ENCODE measurements at regions not wholly inside any gene's neighbourhood (a gene's known extent, or its start where the extent isn't known, plus 50 kb on each side); places are given as distances from the start of the nearest gene placed in this dataset.
A peak's percentile ranks its signal among the peaks of the same experiment; 100 is the strongest.
"Not testable (repeated sequence)": the region's sequence is repeated elsewhere in the genome, so short reads cannot be mapped to it uniquely, and the experiment has no call there.

- FAIRE-seq, result no peak
These were observed 50.8 kb upstream of the BEND6 start for GRCh38 chr6:56904068-56904467.

GRCh38 chr6:56902641-56903464 lies 52.1 kb upstream of the BEND6 start:
- peak; percentile 94 for FAIRE-seq

GRCh38 chr6:56900784-56901183 lies 54.1 kb upstream of the BEND6 start:
- FAIRE-seq, result no peak

- no peak for FAIRE-seq
These were observed 55.2 kb upstream of the BEND6 start for GRCh38 chr6:56899753-56900152.

GRCh38 chr6:56899311-56899710 lies 55.6 kb upstream of the BEND6 start:
- FAIRE-seq, result no peak

GRCh38 chr6:56897789-56898529 lies 56.9 kb upstream of the BEND6 start:
- no peak for FAIRE-seq

- FAIRE-seq, result no peak
These were observed 63.2 kb upstream of the BEND6 start for GRCh38 chr6:56891754-56892153.

GRCh38 chr6:56890683-56891429 lies 64.1 kb upstream of the BEND6 start:
- FAIRE-seq, result no peak

- FAIRE-seq, result no peak
These were observed 64.8 kb upstream of the BEND6 start for GRCh38 chr6:56890066-56890465.

GRCh38 chr6:56889492-56889891 lies 65.4 kb upstream of the BEND6 start:
- FAIRE-seq, result no peak

GRCh38 chr6:56888687-56889086 lies 66.2 kb upstream of the BEND6 start:
- no peak for FAIRE-seq

GRCh38 chr6:56887086-56887485 lies 67.8 kb upstream of the BEND6 start:
- FAIRE-seq, result no peak

GRCh38 chr6:56877922-56878321 lies 77.0 kb upstream of the BEND6 start:
- FAIRE-seq, result no peak

GRCh38 chr6:56875961-56876360 lies 78.9 kb upstream of the BEND6 start:
- FAIRE-seq, result no peak

- FAIRE-seq, result no peak
These were observed 79.4 kb upstream of the BEND6 start for GRCh38 chr6:56875523-56875922.

GRCh38 chr6:56874328-56874727 lies 80.6 kb upstream of the BEND6 start:
- FAIRE-seq, result no peak

GRCh38 chr6:56870053-56870452 lies 84.9 kb upstream of the BEND6 start:
- not testable (repeated sequence) for FAIRE-seq

- no peak for FAIRE-seq
These were observed 85.6 kb upstream of the BEND6 start for GRCh38 chr6:56869346-56869745.

GRCh38 chr6:56868687-56869086 lies 86.2 kb upstream of the BEND6 start:
- no peak for FAIRE-seq

GRCh38 chr6:56866917-56867522 lies 87.9 kb upstream of the BEND6 start:
- FAIRE-seq, result no peak

- no peak for FAIRE-seq
These were observed 89.6 kb upstream of the BEND6 start for GRCh38 chr6:56865081-56865875.

GRCh38 chr6:56864171-56864616 lies 90.7 kb upstream of the BEND6 start:
- no peak for FAIRE-seq
